B cell (primary cell): ENCODE measurements at regions not wholly inside any gene's neighbourhood (a gene's known extent, or its start where the extent isn't known, plus 50 kb on each side); places are given as distances from the start of the nearest gene placed in this dataset.

Experiments
- ATAC-seq: fragments of 200-7000 bp; cut with Tn5 transposase; one replicate; pipeline ENCODE4 v1.10.0; 2021; ENCODE audit warnings: low read depth, mild to moderate bottlenecking, moderate number of reproducible peaks, moderate library complexity
- CTCF ChIA-PET: fragments of 350-600 bp; sonication (Branson Sonifier 250); formaldehyde crosslinking; loops from one replicate; lab custom pipeline; 2021; ENCODE audit warnings: antibody characterized with exemption, inconsistent platforms; lab: Charles Lee
- POLR2A ChIA-PET: fragments of 350-600 bp; sonication (Branson Sonifier 250); formaldehyde crosslinking; loops from one replicate; lab custom pipeline; 2021; ENCODE audit warnings: antibody characterized with exemption; lab: Charles Lee
- DNase-seq: peaks from one replicate; pipeline ENCODE4 v3.0.0; 2013
- H2AFZ ChIP-seq: 2 replicates; pipeline ENCODE4 v1.6.1; 2012; ENCODE audit warnings: mild to moderate bottlenecking, low read depth, low read length; ENCODE audit not compliant: insufficient read depth, poor library complexity, severe bottlenecking
- H3K27ac ChIP-seq, 2 donors: 1 replicate in 1 of 2; 2 replicates in 1 of 2; pipeline ENCODE4 v1.5.1; 2012 to 2013; ENCODE audit warnings: low read length in 2 of 2, mild to moderate bottlenecking in 2 of 2, moderate library complexity in 1 of 2
- H3K27me3 ChIP-seq, 4 experiments: fragments of 200-600 bp in 1 of 4; sonication (generic) in 1 of 4; replicated peaks in 1 of 4; 1 replicate in 2 of 4; 2 replicates in 2 of 4; pipeline versions ENCODE4 v1.6.1 to v1.7.0; 2013 to 2016; ENCODE audit warnings: low read length in 3 of 4, mild to moderate bottlenecking in 2 of 4, mixed read lengths in 1 of 4, moderate library complexity in 1 of 4; ENCODE audit not compliant: insufficient read depth in 4 of 4, control insufficient read depth in 3 of 4; ENCODE audit errors: control extremely low read depth in 1 of 4
- H3K36me3 ChIP-seq, 2 experiments: replicated peaks in 1 of 2; 1 replicate in 1 of 2; 2 replicates in 1 of 2; pipeline versions ENCODE4 v1.6.1 to v1.7.1; 2013; ENCODE audit warnings: low read length in 1 of 2; ENCODE audit not compliant: insufficient read depth in 2 of 2, control insufficient read depth in 1 of 2; ENCODE audit errors: control extremely low read depth in 1 of 2, extremely low read depth in 1 of 2
- H3K4me1 ChIP-seq, 2 donors: fragments of 200-600 bp in 1 of 2; sonication (generic) in 1 of 2; 1 replicate in 1 of 2; 2 replicates in 1 of 2; pipeline versions ENCODE4 v1.5.1 to v1.6.1; 2013 to 2017; ENCODE audit warnings: low read length in 2 of 2; ENCODE audit not compliant: control insufficient read depth in 2 of 2, insufficient read depth in 2 of 2
- H3K4me2 ChIP-seq: replicated peaks from 2 replicates; pipeline ENCODE3; 2012; ENCODE audit warnings: mild to moderate bottlenecking, low read depth, low read length; ENCODE audit not compliant: poor library complexity, severe bottlenecking
- H3K4me3 ChIP-seq, 5 experiments: fragments of 200-600 bp in 1 of 5; sonication (generic) in 1 of 5; 1 replicate in 3 of 5; 2 replicates in 2 of 5; pipeline versions ENCODE4 v1.5.1 to v1.7.0; 2011 to 2016; ENCODE audit warnings: low read length in 4 of 5, mild to moderate bottlenecking in 4 of 5, low read depth in 2 of 5, control low read depth in 1 of 5, moderate library complexity in 1 of 5; ENCODE audit not compliant: insufficient read depth in 1 of 5; ENCODE audit errors: control extremely low read depth in 1 of 5, extremely low read depth in 1 of 5
- H3K79me2 ChIP-seq: fragments of 200-600 bp; sonication (generic); one replicate; pipeline ENCODE4 v1.6.0; 2016; ENCODE audit warnings: low read length; ENCODE audit not compliant: control insufficient read depth, insufficient read depth
- H3K9ac ChIP-seq: fragments of 200-600 bp; sonication (generic); 2 replicates; pipeline ENCODE4 v1.6.1; 2017; ENCODE audit warnings: mild to moderate bottlenecking, low read length, moderate library complexity
- H3K9me3 ChIP-seq, 3 donors: one replicate each; pipeline versions ENCODE4 v1.6.1 to v1.7.1; 2013; ENCODE audit warnings: low read length in 2 of 3; ENCODE audit not compliant: control insufficient read depth in 2 of 3, insufficient read depth in 1 of 3; ENCODE audit errors: control extremely low read depth in 1 of 3
- H4K20me1 ChIP-seq: 2 replicates; pipeline ENCODE4 v1.6.0; 2012; ENCODE audit warnings: mild to moderate bottlenecking, low read length; ENCODE audit not compliant: insufficient read depth, control insufficient read depth, poor library complexity, severe bottlenecking
- H3K27ac Mint-ChIP-seq: one replicate; pipeline ENCODE4 v1.8.0; 2021; ENCODE audit warnings: mixed read lengths
- H3K27me3 Mint-ChIP-seq: one replicate; pipeline ENCODE4 v1.8.0; 2021; ENCODE audit warnings: mixed read lengths
- H3K4me1 Mint-ChIP-seq: one replicate; pipeline ENCODE4 v1.8.0; 2021; ENCODE audit warnings: mixed read lengths
- H3K4me3 Mint-ChIP-seq: one replicate; pipeline ENCODE4 v1.8.0; 2021; ENCODE audit warnings: mixed read lengths
- H3K9me3 Mint-ChIP-seq: one replicate; pipeline ENCODE4 v1.8.0; 2022; ENCODE audit warnings: mixed read lengths; ENCODE audit not compliant: insufficient read depth
- EZH2 ChIP-seq: IDR thresholded peaks from 2 replicates; pipeline ENCODE4 v1.6.1; 2012; ENCODE audit warnings: borderline replicate concordance, low read depth, mild to moderate bottlenecking, moderate library complexity, low read length; ENCODE audit not compliant: insufficient read depth, poor library complexity, severe bottlenecking
- WGBS: methylation state at CpG from one replicate; pipeline ENCODE4 v1.1.5; 2013; ENCODE audit warnings: missing lambda C conversion rate; ENCODE audit not compliant: insufficient coverage; 5-methylcytosine and 5-hydroxymethylcytosine counted together
- intact Hi-C: fragments of 100-400 bp; cut with micrococcal nuclease; formaldehyde crosslinking; loops from one replicate; pipeline ENCODE4 v1.10.0; 2022
- TF ChIP-seq, protein P1 (sequence below): fragments of 200-600 bp; IDR thresholded peaks from one replicate; pipeline ENCODE4 v1.8.0; 2022; ENCODE audit warnings: antibody characterized with exemption, mild to moderate bottlenecking

- ATAC-seq (no peak), DNase-seq (no peak)
- H3K9me3 ChIP-seq, result peaks cover 0 to 12% (median 0%) of the 10 kb centered on the region in 3 donors
- POLR2A ChIA-PET, result no interaction called here
- WGBS, result 86% methylated on average over 1 of the region's 3 CpGs
- intact Hi-C loops, result no loop called here
- Mint-ChIP-seq H3K27me3 (no peaks in the 10 kb centered on the region), H3K4me1 (no peaks in the 10 kb centered on the region), H3K27ac (no peak overlapping the region), H3K9me3 (peaks cover 6% of the 10 kb centered on the region), H3K4me3 (no peak overlapping the region)
- H3K4me3 ChIP-seq, result no peak overlapping the region
- H3K9ac ChIP-seq, result no peak overlapping the region
- H3K36me3 ChIP-seq, result no peaks in the 10 kb centered on the region
- H3K79me2 ChIP-seq, result no peaks in the 10 kb centered on the region
- H3K27me3 ChIP-seq, result no peaks in the 10 kb centered on the region
- no peak overlapping the region for H3K4me2 ChIP-seq
- CTCF ChIA-PET, result no interaction called here
- H2AFZ ChIP-seq, result no peak overlapping the region
- no peaks in the 10 kb centered on the region for H3K4me1 ChIP-seq
- no peaks in the 10 kb centered on the region for H4K20me1 ChIP-seq
- TF ChIP-seq, protein P1, sequence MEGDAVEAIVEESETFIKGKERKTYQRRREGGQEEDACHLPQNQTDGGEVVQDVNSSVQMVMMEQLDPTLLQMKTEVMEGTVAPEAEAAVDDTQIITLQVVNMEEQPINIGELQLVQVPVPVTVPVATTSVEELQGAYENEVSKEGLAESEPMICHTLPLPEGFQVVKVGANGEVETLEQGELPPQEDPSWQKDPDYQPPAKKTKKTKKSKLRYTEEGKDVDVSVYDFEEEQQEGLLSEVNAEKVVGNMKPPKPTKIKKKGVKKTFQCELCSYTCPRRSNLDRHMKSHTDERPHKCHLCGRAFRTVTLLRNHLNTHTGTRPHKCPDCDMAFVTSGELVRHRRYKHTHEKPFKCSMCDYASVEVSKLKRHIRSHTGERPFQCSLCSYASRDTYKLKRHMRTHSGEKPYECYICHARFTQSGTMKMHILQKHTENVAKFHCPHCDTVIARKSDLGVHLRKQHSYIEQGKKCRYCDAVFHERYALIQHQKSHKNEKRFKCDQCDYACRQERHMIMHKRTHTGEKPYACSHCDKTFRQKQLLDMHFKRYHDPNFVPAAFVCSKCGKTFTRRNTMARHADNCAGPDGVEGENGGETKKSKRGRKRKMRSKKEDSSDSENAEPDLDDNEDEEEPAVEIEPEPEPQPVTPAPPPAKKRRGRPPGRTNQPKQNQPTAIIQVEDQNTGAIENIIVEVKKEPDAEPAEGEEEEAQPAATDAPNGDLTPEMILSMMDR, result no peak
- no peak for TF ChIP-seq EZH2
- H3K27ac ChIP-seq, result no peak overlapping the region
These were observed 214.4 kb downstream of the HS3ST1 start for GRCh38 chr4:11214281-11214680.

DNA sequence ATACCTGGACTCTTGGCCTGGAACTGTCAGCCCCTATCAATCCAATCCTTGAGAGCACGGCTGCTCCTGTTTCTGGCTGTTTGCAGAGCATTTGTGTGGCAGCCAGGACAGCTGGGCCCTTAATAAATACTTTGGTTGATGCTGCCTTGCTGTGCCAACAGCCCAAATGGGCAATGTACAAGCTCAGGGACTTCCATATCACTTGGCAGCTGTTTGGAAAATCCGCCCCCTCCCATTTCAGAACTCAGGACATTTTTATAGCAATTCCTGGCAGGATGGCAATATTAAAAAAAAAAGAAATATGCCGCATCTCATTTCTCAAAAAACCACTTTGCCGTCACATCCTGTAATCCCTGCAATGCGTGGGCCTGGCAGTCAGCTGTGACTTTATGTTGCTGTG is 218.9 kb downstream of the HS3ST1 start:
- H3K4me1 Mint-ChIP-seq, result no peaks in the 10 kb centered on the region

More for the DNA sequence above, 218.9 kb downstream of the HS3ST1 start:
- H3K4me3 Mint-ChIP-seq, result no peak overlapping the region
- TF ChIP-seq, protein P1, result no peak
- no peak for TF ChIP-seq EZH2
- DNase-seq, result no peak
- ATAC-seq, result no peak
- POLR2A ChIA-PET, result no interaction called here
- Histone ChIP-seq H2AFZ (no peak overlapping the region), H3K27ac (no peak overlapping the region), H3K4me3 (no peak overlapping the region), H3K4me2 (no peak overlapping the region), H3K36me3 (no peaks in the 10 kb centered on the region), H3K4me1 (no peaks in the 10 kb centered on the region), H3K79me2 (no peaks in the 10 kb centered on the region), H3K9me3 (peaks cover 5 to 23% (median 11%) of the 10 kb centered on the region in 3 donors), H3K9ac (no peak overlapping the region), H3K27me3 (no peaks in the 10 kb centered on the region), H4K20me1 (no peaks in the 10 kb centered on the region)
- intact Hi-C loops, result no loop called here
- WGBS, result 93% methylated on average over 2 of the region's 5 CpGs
- CTCF ChIA-PET, result no interaction called here
- H3K9me3 Mint-ChIP-seq, result peaks cover 3% of the 10 kb centered on the region
- H3K27me3 Mint-ChIP-seq, result no peaks in the 10 kb centered on the region
- no peak overlapping the region for H3K27ac Mint-ChIP-seq
